Colonic mucosa (tissue), 4 donors: ENCODE measurements at regions not wholly inside any gene's neighbourhood (a gene's known extent, or its start where the extent isn't known, plus 50 kb on each side); places are given as distances from the start of the nearest gene placed in this dataset.

Experiments
- DNase-seq: peaks from one replicate; pipeline ENCODE4 v3.0.0-alpha.2; 2020
- H3K27ac ChIP-seq: fragments of 200-600 bp; one replicate; pipeline ENCODE4 v1.8.0; 2021
- H3K27me3 ChIP-seq: fragments of 200-600 bp; one replicate; pipeline ENCODE4 v1.8.0; 2021
- H3K36me3 ChIP-seq: fragments of 200-600 bp; one replicate; pipeline ENCODE4 v1.8.0; 2021
- H3K4me1 ChIP-seq: fragments of 200-600 bp; one replicate; pipeline ENCODE4 v1.8.0; 2021; ENCODE audit warnings: mild to moderate bottlenecking
- H3K4me3 ChIP-seq: fragments of 200-600 bp; one replicate; pipeline ENCODE4 v1.8.0; 2021
- H3K9ac ChIP-seq, 2 donors: one replicate each; pipeline ENCODE4 v1.7.0; 2013; ENCODE audit warnings: control low read depth in 2 of 2, low read depth in 2 of 2, low read length in 2 of 2
- H3K9me3 ChIP-seq: fragments of 200-600 bp; one replicate; pipeline ENCODE4 v1.8.0; 2021
- intact Hi-C: fragments of 100-400 bp; cut with DNase I; formaldehyde crosslinking; loops from one replicate; pipeline ENCODE4 v1.14.1; 2022
- TF ChIP-seq, protein P1 (sequence below): fragments of 200-600 bp; IDR thresholded peaks from one replicate; pipeline ENCODE4 v1.8.0; 2022; ENCODE audit warnings: antibody characterized with exemption, mild to moderate bottlenecking
- donor health status: healthy.
- donor health status: DM: no; HTN: no; CAD: no.
- donor health status: DM: no; HTN: no; CAD: no.

DNA sequence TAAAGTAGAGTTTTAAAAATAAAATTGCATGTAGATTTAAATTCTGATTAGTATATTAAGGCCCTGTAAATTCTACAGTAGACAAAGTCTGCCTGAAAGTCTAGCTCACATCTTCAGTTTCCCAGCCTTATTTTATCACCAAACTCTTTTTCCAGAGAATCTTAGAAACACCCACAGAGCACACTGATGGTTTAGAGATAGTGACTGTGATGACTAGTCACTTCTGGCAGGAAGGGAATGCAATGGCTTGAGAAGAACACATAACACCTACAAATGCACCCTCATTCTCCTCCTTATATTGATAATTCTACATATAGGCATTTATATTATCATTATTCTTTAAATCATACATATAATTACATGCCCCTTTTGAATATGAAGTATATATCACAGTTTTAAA is 232.9 kb downstream of the ARAP2 start:
- intact Hi-C loops: no loop called here

DNA sequence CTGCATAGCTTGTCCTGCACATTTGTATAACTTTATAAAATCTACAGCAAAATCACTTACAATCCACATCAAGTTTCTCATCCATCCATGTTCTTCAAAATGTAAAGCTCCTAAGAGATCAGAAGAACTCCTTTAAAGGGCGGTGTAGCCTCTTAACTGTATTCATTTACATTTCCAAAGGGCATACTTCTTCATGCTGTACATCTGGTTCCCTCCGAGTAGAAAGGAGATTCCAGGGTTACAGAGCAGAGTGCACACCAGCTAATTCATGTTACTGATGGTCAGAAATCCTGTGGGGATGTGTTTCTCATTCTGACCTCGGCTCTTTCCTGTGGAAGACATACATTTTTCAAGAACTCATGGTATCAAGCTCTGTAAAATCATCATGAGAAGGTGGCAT is 231.8 kb downstream of the ARAP2 start:
- TF ChIP-seq, protein P1, sequence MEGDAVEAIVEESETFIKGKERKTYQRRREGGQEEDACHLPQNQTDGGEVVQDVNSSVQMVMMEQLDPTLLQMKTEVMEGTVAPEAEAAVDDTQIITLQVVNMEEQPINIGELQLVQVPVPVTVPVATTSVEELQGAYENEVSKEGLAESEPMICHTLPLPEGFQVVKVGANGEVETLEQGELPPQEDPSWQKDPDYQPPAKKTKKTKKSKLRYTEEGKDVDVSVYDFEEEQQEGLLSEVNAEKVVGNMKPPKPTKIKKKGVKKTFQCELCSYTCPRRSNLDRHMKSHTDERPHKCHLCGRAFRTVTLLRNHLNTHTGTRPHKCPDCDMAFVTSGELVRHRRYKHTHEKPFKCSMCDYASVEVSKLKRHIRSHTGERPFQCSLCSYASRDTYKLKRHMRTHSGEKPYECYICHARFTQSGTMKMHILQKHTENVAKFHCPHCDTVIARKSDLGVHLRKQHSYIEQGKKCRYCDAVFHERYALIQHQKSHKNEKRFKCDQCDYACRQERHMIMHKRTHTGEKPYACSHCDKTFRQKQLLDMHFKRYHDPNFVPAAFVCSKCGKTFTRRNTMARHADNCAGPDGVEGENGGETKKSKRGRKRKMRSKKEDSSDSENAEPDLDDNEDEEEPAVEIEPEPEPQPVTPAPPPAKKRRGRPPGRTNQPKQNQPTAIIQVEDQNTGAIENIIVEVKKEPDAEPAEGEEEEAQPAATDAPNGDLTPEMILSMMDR: no peak
- Histone ChIP-seq H3K36me3 (no peaks in the 10 kb centered on the region), H3K27me3 (no peaks in the 10 kb centered on the region), H3K9ac (no peak overlapping the region), H3K27ac (no peak overlapping the region), H3K9me3 (no peaks in the 10 kb centered on the region), H3K4me1 (no peaks in the 10 kb centered on the region), H3K4me3 (no peak overlapping the region)
- intact Hi-C loops: no loop called here
- no peak for DNase-seq

More for the DNA sequence above, 232.9 kb downstream of the ARAP2 start:
- Histone ChIP-seq H3K27me3 (no peaks in the 10 kb centered on the region), H3K27ac (no peak overlapping the region), H3K4me3 (no peak overlapping the region), H3K9ac (no peak overlapping the region), H3K36me3 (no peaks in the 10 kb centered on the region), H3K4me1 (no peaks in the 10 kb centered on the region), H3K9me3 (no peaks in the 10 kb centered on the region)
- DNase-seq: no peak
- TF ChIP-seq, protein P1: no peak

DNA sequence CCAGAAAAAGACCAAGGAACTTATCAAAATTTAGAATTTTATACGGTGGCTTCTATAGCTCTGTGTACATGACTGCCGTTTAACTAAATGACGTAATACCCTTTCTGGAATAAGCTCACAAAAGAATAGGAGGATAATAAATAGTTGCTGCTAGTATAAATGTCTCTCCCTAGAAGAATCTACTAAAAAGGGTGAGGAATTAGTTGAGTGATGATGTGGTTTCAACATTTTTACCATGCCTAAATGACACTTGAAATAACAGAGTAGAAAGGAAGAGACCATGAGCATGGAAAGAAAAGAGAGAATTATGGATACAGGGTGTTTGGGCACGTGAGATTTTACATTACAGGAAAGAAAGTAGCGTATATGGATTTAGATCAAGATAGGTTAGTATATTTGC is 231.1 kb downstream of the ARAP2 start:
- intact Hi-C loops: no loop called here
- DNase-seq: no peak
- no peak overlapping the region for H3K9ac ChIP-seq

More for the DNA sequence above, 231.1 kb downstream of the ARAP2 start:
- no peak overlapping the region for H3K4me3 ChIP-seq
- H3K9me3 ChIP-seq: no peaks in the 10 kb centered on the region
- H3K4me1 ChIP-seq: no peaks in the 10 kb centered on the region
- no peaks in the 10 kb centered on the region for H3K36me3 ChIP-seq
- TF ChIP-seq, protein P1: no peak
- no peak overlapping the region for H3K27ac ChIP-seq
- H3K27me3 ChIP-seq: no peaks in the 10 kb centered on the region
